H1 (cell line): ENCODE measurements at regions not wholly inside any gene's neighbourhood (a gene's known extent, or its start where the extent isn't known, plus 50 kb on each side); places are given as distances from the start of the nearest gene placed in this dataset.

Experiments used
- BCL11A ChIP-seq, 2 experiments: IDR thresholded peaks; one replicate each; pipeline ENCODE4 v1.6.1; 2011; ENCODE audit warnings: low read depth in 2 of 2, low read length in 2 of 2, mild to moderate bottlenecking in 2 of 2
- CEBPB ChIP-seq: IDR thresholded peaks from 2 replicates; pipeline ENCODE4 v1.6.1; 2012; ENCODE audit warnings: low read depth, low read length
- CHD2 ChIP-seq: IDR thresholded peaks from 2 replicates; pipeline ENCODE4 v1.6.1; 2012; ENCODE audit warnings: low read length, improper control_type of control experiment
- CREB1 ChIP-seq: IDR thresholded peaks from 2 replicates; pipeline ENCODE4 v1.6.1; 2012; ENCODE audit warnings: inconsistent platforms
- CTBP2 ChIP-seq: IDR thresholded peaks from 2 replicates; pipeline ENCODE4 v1.7.0; 2011; ENCODE audit warnings: borderline replicate concordance, mild to moderate bottlenecking, moderate library complexity, mixed read lengths, low read length; ENCODE audit not compliant: insufficient read depth, insufficient read length
- EGR1 ChIP-seq: IDR thresholded peaks from 2 replicates; pipeline ENCODE4 v1.6.1; 2011; ENCODE audit warnings: low read depth, low read length, borderline replicate concordance
- EP300 ChIP-seq, 2 experiments: IDR thresholded peaks; 1 replicate in 1 of 2; 2 replicates in 1 of 2; pipeline ENCODE4 v1.6.1; 2011 to 2012; ENCODE audit warnings: low read depth in 2 of 2, low read length in 2 of 2, mild to moderate bottlenecking in 2 of 2, borderline replicate concordance in 1 of 2, inconsistent platforms in 1 of 2, moderate library complexity in 1 of 2
- EZH2 ChIP-seq: fragments of 200-600 bp; sonication (generic); IDR thresholded peaks from 2 replicates; pipeline ENCODE4 v1.7.1; 2012; ENCODE audit warnings: low read depth, mild to moderate bottlenecking, moderate library complexity, low read length, inconsistent platforms; ENCODE audit not compliant: severe bottlenecking
- GABPA ChIP-seq: IDR thresholded peaks from 2 replicates; pipeline ENCODE4 v1.6.1; 2011; ENCODE audit warnings: mild to moderate bottlenecking, low read length, moderate library complexity, borderline replicate concordance; ENCODE audit not compliant: insufficient read depth
- JUN ChIP-seq: IDR thresholded peaks from 2 replicates; pipeline ENCODE4 v1.6.1; 2011; ENCODE audit warnings: low read depth, mild to moderate bottlenecking, improper control_type of control experiment, low read length
- NANOG ChIP-seq: IDR thresholded peaks from 2 replicates; pipeline ENCODE4 v1.6.1; 2011; ENCODE audit warnings: low read length, low read depth, mild to moderate bottlenecking, inconsistent platforms; ENCODE audit not compliant: insufficient read depth, poor library complexity, severe bottlenecking
- PHF8 ChIP-seq: fragments of 200-600 bp; sonication (generic); conservative IDR thresholded peaks from 2 replicates; pipeline ENCODE4 v1.7.1; 2012; ENCODE audit warnings: low read depth, mild to moderate bottlenecking, inconsistent platforms, low read length, moderate library complexity
- POU5F1 ChIP-seq: IDR thresholded peaks from 2 replicates; pipeline ENCODE4 v1.6.1; 2011; ENCODE audit warnings: low read depth, mild to moderate bottlenecking, low read length, moderate library complexity
- RAD21 ChIP-seq, 2 experiments: IDR thresholded peaks in 1 of 2; conservative IDR thresholded peaks in 1 of 2; 2 replicates each; pipeline ENCODE4 v1.6.1; 2011; ENCODE audit warnings: low read depth in 2 of 2, low read length in 2 of 2, improper control_type of control experiment in 1 of 2, inconsistent platforms in 1 of 2, mild to moderate bottlenecking in 1 of 2, moderate library complexity in 1 of 2
- SAP30 ChIP-seq: fragments of 300-600 bp; sonication (generic); IDR thresholded peaks from 2 replicates; pipeline ENCODE4 v1.7.1; 2012; ENCODE audit warnings: low read length, moderate library complexity, mild to moderate bottlenecking, inconsistent platforms; ENCODE audit not compliant: insufficient read depth, insufficient replicate concordance
- SIN3A ChIP-seq, 2 experiments: IDR thresholded peaks in 1 of 2; conservative IDR thresholded peaks in 1 of 2; 2 replicates each; pipeline ENCODE4 v1.6.1; 2011 to 2012; ENCODE audit warnings: low read length in 2 of 2, improper control_type of control experiment in 1 of 2, low read depth in 1 of 2, mild to moderate bottlenecking in 1 of 2
- SIX5 ChIP-seq: IDR thresholded peaks from 2 replicates; pipeline ENCODE4 v1.6.1; 2011; ENCODE audit warnings: mild to moderate bottlenecking, low read depth, low read length
- SP4 ChIP-seq: IDR thresholded peaks from 2 replicates; pipeline ENCODE4 v1.6.1; 2012; ENCODE audit warnings: low read length, inconsistent platforms
- TBP ChIP-seq: IDR thresholded peaks from 2 replicates; pipeline ENCODE4 v1.6.1; 2011; ENCODE audit warnings: low read depth, low read length, improper control_type of control experiment
- TEAD4 ChIP-seq: IDR thresholded peaks from 2 replicates; pipeline ENCODE4 v1.6.1; 2012; ENCODE audit warnings: low read depth, low read length, inconsistent platforms, mixed read lengths
- YY1 ChIP-seq: IDR thresholded peaks from 2 replicates; pipeline ENCODE4 v1.6.1; 2011; ENCODE audit warnings: low read depth, mild to moderate bottlenecking, low read length

GRCh38 chr4:86482306-86483172 lies 111.6 kb upstream of the PTPN13 start (continued):
- TF ChIP-seq PHF8 (no peak), SP4 (no peak), EZH2 (no peak), SAP30 (peak; percentile 65), CREB1 (peak; percentile 82), CEBPB (peak; percentile 79), TBP (no peak), EGR1 (no peak), YY1 (peak; percentile 77; the same call in 1 of the 2 replicates), NANOG (peak; percentile 92), RAD21 (IDR thresholded peaks at IDR 0.05 in 1 of 2, conservative IDR thresholded peaks at IDR 0.05 in 1 of 2; ENCODE audit: low read depth in 2 of 2, low read length in 2 of 2) (peak in 1 of 2 experiments; percentile 51; a peak in 2 of 4 replicates), EP300 (IDR thresholded peaks at IDR 0.05; ENCODE audit: borderline replicate concordance in 1 of 2, low read depth in 2 of 2, low read length in 2 of 2) (peak in 1 of 2 experiments; percentile 91; a peak in 1 of 3 replicates), POU5F1 (peak; percentile 74; the same call in 1 of the 2 replicates), JUN (no peak), TEAD4 (peak; percentile 66), CHD2 (no peak), SIX5 (no peak), SIN3A (conservative IDR thresholded peaks at IDR 0.05 in 1 of 2, IDR thresholded peaks at IDR 0.05 in 1 of 2; ENCODE audit: low read depth in 1 of 2, low read length in 2 of 2) (peak; percentile 98 to 99), CTBP2 (no peak), BCL11A (IDR thresholded peaks at IDR 0.05; ENCODE audit: low read depth in 2 of 2, low read length in 2 of 2) (peak; percentile 16 to 59), GABPA (no peak)
